ENCODE measurements at regions not wholly inside any gene's neighbourhood (a gene's known extent, or its start where the extent isn't known, plus 50 kb on each side); places are given as distances from the start of the nearest gene placed in this dataset.

DNA sequence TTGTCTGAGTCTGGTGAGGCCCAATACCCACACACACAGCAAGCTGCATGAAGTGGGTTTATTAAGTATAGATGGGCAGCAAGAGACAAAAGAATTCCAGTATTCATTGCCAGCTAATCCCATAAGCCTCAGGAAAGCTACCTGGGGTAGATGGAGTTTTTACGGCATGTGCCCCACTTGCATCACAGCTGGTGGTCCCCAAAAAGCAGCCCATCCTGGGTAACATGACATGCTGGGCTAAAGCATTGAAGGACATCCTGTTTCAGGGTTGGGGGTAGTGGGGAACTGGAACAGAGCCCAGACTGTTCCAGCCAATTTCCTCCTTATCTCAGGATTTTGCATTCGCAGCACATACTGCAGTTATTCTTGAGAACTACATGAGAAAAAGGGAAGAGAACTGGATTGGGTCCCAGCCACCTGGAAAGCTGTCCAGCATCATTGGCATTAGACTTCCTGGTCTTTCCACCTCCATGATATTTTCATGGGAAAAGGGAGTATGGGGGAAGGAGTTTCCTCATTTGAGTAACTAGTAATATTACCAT, 240.1 kb upstream of the MMADHC start:
- H3K36me3 ChIP-seq (ENCODE audit: control insufficient read depth in 2 of 2, insufficient read depth in 2 of 2, low read length in 2 of 2), result no peaks in the 10 kb centered on the region
- H3K4me1 ChIP-seq (ENCODE audit: control insufficient read depth in 2 of 2, insufficient read depth in 2 of 2, low read length in 2 of 2), result no peaks in the 10 kb centered on the region
- no peak overlapping the region for H3K27ac ChIP-seq (ENCODE audit: low read depth in 2 of 2, low read length in 2 of 2)
- H3K9ac ChIP-seq (ENCODE audit: low read depth in 1 of 2, low read length in 2 of 2), result no peak overlapping the region
- H3K9me3 ChIP-seq (ENCODE audit: control insufficient read depth in 2 of 2, low read length in 2 of 2), result no peaks in the 10 kb centered on the region
- H3K27me3 ChIP-seq (ENCODE audit: control insufficient read depth in 2 of 2, insufficient read depth in 2 of 2, low read length in 2 of 2), result no peaks in the 10 kb centered on the region
- no peak overlapping the region for H3K4me3 ChIP-seq (ENCODE audit: low read length in 2 of 2)

DNA sequence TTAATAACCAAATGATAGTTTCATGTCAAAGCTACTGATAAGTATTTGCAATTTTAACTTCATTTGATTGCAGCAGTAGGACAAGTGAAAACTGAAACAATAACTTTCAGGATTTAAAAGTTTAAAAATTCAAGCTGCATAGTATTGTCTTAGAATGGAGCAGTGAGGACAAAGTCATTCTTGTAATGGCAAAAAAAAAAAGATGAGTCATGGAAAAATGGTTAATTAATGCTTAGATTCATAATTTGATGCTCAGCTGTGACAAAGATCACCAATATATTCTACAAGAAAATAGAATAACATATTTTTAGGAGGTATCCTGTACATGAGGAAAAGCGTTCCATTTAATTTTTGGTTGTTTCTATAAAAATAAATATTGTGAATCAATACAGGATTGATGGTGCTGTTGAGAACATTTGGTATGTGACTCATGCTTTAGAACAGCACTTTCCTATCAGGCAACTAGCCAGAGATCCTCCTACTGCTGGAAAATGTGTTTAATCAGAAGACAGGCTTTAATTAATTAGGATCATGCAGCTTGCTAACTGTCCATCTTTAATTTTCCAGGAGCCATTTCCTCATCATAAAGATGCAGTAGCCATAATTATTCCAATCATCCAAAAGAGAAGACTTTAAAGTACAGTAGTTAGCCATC, 239.0 kb upstream of the MMADHC start:
- Histone ChIP-seq H3K4me3 (ENCODE audit: low read length in 2 of 2) (no peak overlapping the region), H3K9me3 (ENCODE audit: control insufficient read depth in 2 of 2, low read length in 2 of 2) (no peaks in the 10 kb centered on the region), H3K27me3 (ENCODE audit: control insufficient read depth in 2 of 2, insufficient read depth in 2 of 2, low read length in 2 of 2) (no peaks in the 10 kb centered on the region), H3K9ac (ENCODE audit: low read depth in 1 of 2, low read length in 2 of 2) (no peak overlapping the region), H3K27ac (ENCODE audit: low read depth in 2 of 2, low read length in 2 of 2) (no peak overlapping the region), H3K4me1 (ENCODE audit: control insufficient read depth in 2 of 2, insufficient read depth in 2 of 2, low read length in 2 of 2) (no peaks in the 10 kb centered on the region), H3K36me3 (ENCODE audit: control insufficient read depth in 2 of 2, insufficient read depth in 2 of 2, low read length in 2 of 2) (no peaks in the 10 kb centered on the region)

DNA sequence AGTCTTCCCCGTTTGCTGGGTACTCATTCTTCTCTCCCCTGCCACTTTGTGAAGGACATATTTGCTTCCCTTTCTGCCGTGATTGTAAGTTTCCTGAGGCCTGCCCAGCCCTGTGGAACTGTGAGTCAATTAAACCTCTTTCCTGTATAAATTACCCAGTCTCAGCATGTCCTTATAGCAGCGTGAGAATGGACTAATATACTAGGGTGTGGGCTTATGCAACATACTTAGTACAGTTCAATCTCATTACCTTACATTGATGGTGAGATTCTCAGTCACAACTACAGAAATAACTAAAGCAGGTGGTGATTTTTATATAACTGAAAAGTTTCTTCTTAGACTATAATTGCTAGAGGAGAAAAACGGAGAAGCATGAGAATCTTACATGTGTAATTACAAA, 237.9 kb upstream of the MMADHC start:
- Histone ChIP-seq H3K27ac (ENCODE audit: low read depth in 2 of 2, low read length in 2 of 2) (no peak overlapping the region), H3K36me3 (ENCODE audit: control insufficient read depth in 2 of 2, insufficient read depth in 2 of 2, low read length in 2 of 2) (no peaks in the 10 kb centered on the region), H3K9ac (ENCODE audit: low read depth in 1 of 2, low read length in 2 of 2) (no peak overlapping the region), H3K9me3 (ENCODE audit: control insufficient read depth in 2 of 2, low read length in 2 of 2) (no peaks in the 10 kb centered on the region), H3K27me3 (ENCODE audit: control insufficient read depth in 2 of 2, insufficient read depth in 2 of 2, low read length in 2 of 2) (no peaks in the 10 kb centered on the region), H3K4me3 (ENCODE audit: low read length in 2 of 2) (no peak overlapping the region), H3K4me1 (ENCODE audit: control insufficient read depth in 2 of 2, insufficient read depth in 2 of 2, low read length in 2 of 2) (no peaks in the 10 kb centered on the region)

DNA sequence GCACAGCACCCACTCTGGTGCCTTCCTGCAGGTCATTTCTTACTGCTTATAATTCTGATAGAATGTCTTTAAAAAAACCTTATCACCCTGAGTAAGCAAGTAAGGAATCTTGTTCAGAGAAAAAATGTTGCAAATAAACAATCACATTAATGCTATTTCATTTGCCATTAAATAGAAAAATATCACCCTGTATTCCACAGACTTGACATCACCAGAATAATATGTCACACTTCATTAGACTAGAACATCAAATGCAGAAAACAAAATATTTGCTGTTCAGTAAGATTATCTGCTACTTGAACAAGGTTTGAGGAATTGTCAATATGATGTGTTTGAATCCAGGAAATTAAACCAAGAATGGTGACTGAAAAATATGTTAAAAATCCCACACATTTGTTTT, 236.6 kb upstream of the MMADHC start:
- Histone ChIP-seq H3K27ac (ENCODE audit: low read depth in 2 of 2, low read length in 2 of 2) (no peak overlapping the region), H3K4me3 (ENCODE audit: low read length in 2 of 2) (no peak overlapping the region), H3K27me3 (ENCODE audit: control insufficient read depth in 2 of 2, insufficient read depth in 2 of 2, low read length in 2 of 2) (no peaks in the 10 kb centered on the region), H3K9me3 (ENCODE audit: control insufficient read depth in 2 of 2, low read length in 2 of 2) (no peaks in the 10 kb centered on the region), H3K9ac (ENCODE audit: low read depth in 1 of 2, low read length in 2 of 2) (no peak overlapping the region), H3K36me3 (ENCODE audit: control insufficient read depth in 2 of 2, insufficient read depth in 2 of 2, low read length in 2 of 2) (no peaks in the 10 kb centered on the region), H3K4me1 (ENCODE audit: control insufficient read depth in 2 of 2, insufficient read depth in 2 of 2, low read length in 2 of 2) (no peaks in the 10 kb centered on the region)

DNA sequence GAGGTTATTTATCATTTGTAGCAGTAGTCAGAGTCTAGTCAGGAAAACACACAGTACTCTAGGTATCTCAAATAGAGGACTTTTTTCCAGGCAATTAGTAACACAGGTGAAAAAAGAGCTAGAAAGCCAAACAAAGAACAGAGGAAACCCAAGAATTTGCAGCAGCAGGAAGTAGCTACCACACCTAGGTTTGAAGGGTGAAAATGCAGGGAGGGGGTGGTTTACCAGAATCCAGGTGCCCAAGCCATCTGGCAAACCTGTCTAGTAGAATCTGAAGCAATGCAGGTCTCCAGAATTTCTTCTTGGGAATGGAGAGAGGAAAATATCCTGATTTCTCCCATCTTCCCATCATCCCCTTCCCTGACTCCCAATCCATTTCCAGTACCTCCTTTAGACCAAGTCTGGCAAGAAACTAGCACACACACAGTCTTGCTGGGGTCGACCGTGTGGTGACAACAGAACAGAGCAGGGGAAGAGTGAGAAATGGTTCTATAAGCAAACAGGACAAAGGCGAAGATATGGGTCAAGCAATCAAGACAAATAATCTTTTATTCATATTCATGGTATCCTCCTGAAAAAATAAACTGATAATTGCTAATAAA, 231.9 kb upstream of the MMADHC start:
- H3K9me3 ChIP-seq (ENCODE audit: control insufficient read depth in 2 of 2, low read length in 2 of 2), result no peaks in the 10 kb centered on the region
- H3K4me1 ChIP-seq (ENCODE audit: control insufficient read depth in 2 of 2, insufficient read depth in 2 of 2, low read length in 2 of 2), result no peaks in the 10 kb centered on the region
- no peak overlapping the region for H3K9ac ChIP-seq (ENCODE audit: low read depth in 1 of 2, low read length in 2 of 2)
- no peak overlapping the region for H3K4me3 ChIP-seq (ENCODE audit: low read length in 2 of 2)
- H3K27ac ChIP-seq (ENCODE audit: low read depth in 2 of 2, low read length in 2 of 2), result no peak overlapping the region
- H3K36me3 ChIP-seq (ENCODE audit: control insufficient read depth in 2 of 2, insufficient read depth in 2 of 2, low read length in 2 of 2), result no peaks in the 10 kb centered on the region
- H3K27me3 ChIP-seq (ENCODE audit: control insufficient read depth in 2 of 2, insufficient read depth in 2 of 2, low read length in 2 of 2), result no peaks in the 10 kb centered on the region

DNA sequence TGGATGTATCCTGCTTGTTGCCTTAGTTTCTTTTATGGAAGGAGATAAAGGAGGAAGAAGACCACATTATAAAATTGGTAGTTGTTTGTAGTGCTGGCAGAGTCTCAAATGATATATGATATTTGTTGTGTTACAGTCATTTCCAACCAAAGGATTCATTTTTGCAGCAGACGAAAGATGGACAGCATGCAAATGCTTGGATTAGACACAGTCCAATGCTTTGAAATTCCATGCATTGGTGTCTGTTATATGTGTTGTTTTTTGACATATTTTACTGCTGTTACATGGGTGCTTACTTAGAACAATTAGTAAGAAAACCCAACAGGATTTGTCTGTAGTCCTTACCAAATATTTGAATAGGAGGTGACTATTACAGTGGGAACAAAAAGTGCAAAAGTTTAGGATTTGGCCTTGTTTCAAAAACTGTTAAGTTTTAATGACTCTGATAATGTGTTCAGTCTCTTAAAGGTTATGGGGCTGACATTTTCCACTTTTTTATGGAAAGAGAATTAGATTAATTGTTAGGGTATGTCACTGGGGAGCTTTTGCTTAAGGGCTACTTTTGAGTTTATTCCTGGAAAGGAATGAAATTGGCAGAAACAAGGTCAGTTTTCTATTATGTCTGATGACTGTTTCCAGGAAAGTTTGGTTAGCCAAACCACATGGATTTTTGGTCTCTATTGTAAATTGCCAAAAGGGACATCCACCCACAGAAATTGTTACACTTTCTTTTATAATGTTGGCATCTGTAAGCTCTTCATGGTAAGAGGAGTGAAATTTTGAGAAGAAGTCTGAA, 229.4 kb upstream of the MMADHC start:
- no peaks in the 10 kb centered on the region for H3K9me3 ChIP-seq (ENCODE audit: control insufficient read depth in 2 of 2, low read length in 2 of 2)
- H3K4me3 ChIP-seq (ENCODE audit: low read length in 2 of 2), result no peak overlapping the region
- no peaks in the 10 kb centered on the region for H3K27me3 ChIP-seq (ENCODE audit: control insufficient read depth in 2 of 2, insufficient read depth in 2 of 2, low read length in 2 of 2)
- no peak overlapping the region for H3K9ac ChIP-seq (ENCODE audit: low read depth in 1 of 2, low read length in 2 of 2)
- H3K36me3 ChIP-seq (ENCODE audit: control insufficient read depth in 2 of 2, insufficient read depth in 2 of 2, low read length in 2 of 2), result no peaks in the 10 kb centered on the region
- no peak overlapping the region for H3K27ac ChIP-seq (ENCODE audit: low read depth in 2 of 2, low read length in 2 of 2)
- H3K4me1 ChIP-seq (ENCODE audit: control insufficient read depth in 2 of 2, insufficient read depth in 2 of 2, low read length in 2 of 2), result no peaks in the 10 kb centered on the region

DNA sequence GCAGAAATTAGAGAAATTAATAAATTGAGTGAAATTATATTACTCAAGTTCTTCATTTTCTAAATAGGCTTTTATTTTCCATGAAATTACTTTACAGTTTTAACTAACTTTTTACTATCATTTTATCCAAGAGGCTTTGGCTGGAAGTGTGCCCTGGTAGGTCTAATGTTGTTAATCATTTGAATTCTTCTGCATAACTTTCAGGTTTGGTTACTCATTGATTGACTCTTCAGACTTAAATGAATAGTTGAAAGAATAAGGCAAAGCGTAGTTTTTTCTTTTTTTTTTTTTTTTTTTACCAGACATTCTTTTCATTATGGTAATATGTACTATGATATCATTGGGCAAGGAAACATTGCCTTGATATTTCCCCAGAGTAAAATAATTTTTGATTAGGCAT, 228.4 kb upstream of the MMADHC start:
- Histone ChIP-seq H3K27ac (ENCODE audit: low read depth in 2 of 2, low read length in 2 of 2) (no peak overlapping the region), H3K9ac (ENCODE audit: low read depth in 1 of 2, low read length in 2 of 2) (no peak overlapping the region), H3K36me3 (ENCODE audit: control insufficient read depth in 2 of 2, insufficient read depth in 2 of 2, low read length in 2 of 2) (no peaks in the 10 kb centered on the region), H3K9me3 (ENCODE audit: control insufficient read depth in 2 of 2, low read length in 2 of 2) (no peaks in the 10 kb centered on the region), H3K4me1 (ENCODE audit: control insufficient read depth in 2 of 2, insufficient read depth in 2 of 2, low read length in 2 of 2) (no peaks in the 10 kb centered on the region), H3K4me3 (ENCODE audit: low read length in 2 of 2) (no peak overlapping the region), H3K27me3 (ENCODE audit: control insufficient read depth in 2 of 2, insufficient read depth in 2 of 2, low read length in 2 of 2) (no peaks in the 10 kb centered on the region)

DNA sequence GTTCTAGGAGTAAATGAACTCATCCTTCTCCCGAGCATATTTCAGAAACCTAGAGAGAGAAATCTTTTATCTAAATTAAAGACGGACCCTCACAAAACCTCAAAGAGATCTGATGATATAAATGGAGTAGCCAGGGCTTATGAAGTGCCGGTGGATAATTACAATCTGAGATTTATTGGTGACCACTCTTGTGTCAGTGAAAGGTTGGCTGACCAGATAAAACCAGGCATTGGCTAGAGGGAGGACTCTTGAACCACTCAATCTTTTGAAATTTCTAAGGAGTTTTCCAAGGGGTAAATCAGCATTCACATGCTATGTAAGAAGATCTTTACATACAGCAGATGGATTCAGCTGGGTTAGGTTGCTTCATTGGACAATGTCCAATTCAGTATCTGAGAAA, 227.3 kb upstream of the MMADHC start:
- H3K27ac ChIP-seq (ENCODE audit: low read depth in 2 of 2, low read length in 2 of 2), result no peak overlapping the region
- H3K27me3 ChIP-seq (ENCODE audit: control insufficient read depth in 2 of 2, insufficient read depth in 2 of 2, low read length in 2 of 2), result no peaks in the 10 kb centered on the region
- no peaks in the 10 kb centered on the region for H3K4me1 ChIP-seq (ENCODE audit: control insufficient read depth in 2 of 2, insufficient read depth in 2 of 2, low read length in 2 of 2)
- no peaks in the 10 kb centered on the region for H3K9me3 ChIP-seq (ENCODE audit: control insufficient read depth in 2 of 2, low read length in 2 of 2)
- no peak overlapping the region for H3K4me3 ChIP-seq (ENCODE audit: low read length in 2 of 2)
- H3K36me3 ChIP-seq (ENCODE audit: control insufficient read depth in 2 of 2, insufficient read depth in 2 of 2, low read length in 2 of 2), result no peaks in the 10 kb centered on the region
- no peak overlapping the region for H3K9ac ChIP-seq (ENCODE audit: low read depth in 1 of 2, low read length in 2 of 2)

DNA sequence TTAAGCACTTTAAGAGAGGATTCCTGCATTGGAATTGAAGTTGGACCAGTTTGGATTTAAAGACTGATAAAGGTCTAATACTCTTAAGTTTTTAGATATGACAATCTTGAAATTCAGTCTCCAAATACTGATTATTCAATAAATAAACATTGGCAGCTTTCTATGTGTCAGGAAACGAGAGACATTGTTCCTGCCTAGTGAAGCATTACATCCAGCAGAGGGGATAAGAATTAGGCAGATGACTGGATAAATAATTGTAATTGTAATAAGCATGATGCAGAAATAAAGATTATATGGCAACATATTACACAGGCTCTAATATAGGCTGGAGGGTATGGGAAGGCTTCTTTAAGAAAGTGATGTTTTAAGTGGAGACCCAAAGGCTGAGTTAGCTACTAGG, 226.5 kb upstream of the MMADHC start:
- no peaks in the 10 kb centered on the region for H3K27me3 ChIP-seq (ENCODE audit: control insufficient read depth in 2 of 2, insufficient read depth in 2 of 2, low read length in 2 of 2)
- H3K4me1 ChIP-seq (ENCODE audit: control insufficient read depth in 2 of 2, insufficient read depth in 2 of 2, low read length in 2 of 2), result no peaks in the 10 kb centered on the region
- no peak overlapping the region for H3K4me3 ChIP-seq (ENCODE audit: low read length in 2 of 2)
- H3K27ac ChIP-seq (ENCODE audit: low read depth in 2 of 2, low read length in 2 of 2), result no peak overlapping the region
- H3K9me3 ChIP-seq (ENCODE audit: control insufficient read depth in 2 of 2, low read length in 2 of 2), result no peaks in the 10 kb centered on the region
- no peak overlapping the region for H3K9ac ChIP-seq (ENCODE audit: low read depth in 1 of 2, low read length in 2 of 2)
- H3K36me3 ChIP-seq (ENCODE audit: control insufficient read depth in 2 of 2, insufficient read depth in 2 of 2, low read length in 2 of 2), result no peaks in the 10 kb centered on the region

DNA sequence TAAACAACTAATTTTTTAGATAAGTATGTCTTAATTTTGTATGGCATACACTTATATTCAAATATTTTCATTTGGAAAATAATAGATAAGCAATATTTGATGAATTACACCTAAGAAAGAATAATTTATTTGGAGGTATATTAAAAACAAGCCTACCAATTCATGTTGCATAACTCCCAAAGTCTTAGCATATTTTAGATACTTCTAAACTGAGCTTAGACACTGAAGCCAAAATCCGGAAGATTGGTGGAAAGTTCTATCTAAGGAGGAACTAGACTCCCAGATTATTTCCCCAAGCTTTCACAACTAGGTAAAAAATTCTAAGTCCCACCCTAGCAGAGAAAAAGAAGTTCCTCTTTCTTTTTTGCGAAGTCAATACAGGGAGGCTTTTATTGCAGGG, 221.0 kb upstream of the MMADHC start:
- Histone ChIP-seq H3K4me1 (ENCODE audit: control insufficient read depth in 2 of 2, insufficient read depth in 2 of 2, low read length in 2 of 2) (no peaks in the 10 kb centered on the region), H3K9ac (ENCODE audit: low read depth in 1 of 2, low read length in 2 of 2) (no peak overlapping the region), H3K4me3 (ENCODE audit: low read length in 2 of 2) (no peak overlapping the region)

More for the DNA sequence above, 221.0 kb upstream of the MMADHC start:
- Histone ChIP-seq H3K36me3 (ENCODE audit: control insufficient read depth in 2 of 2, insufficient read depth in 2 of 2, low read length in 2 of 2) (no peaks in the 10 kb centered on the region), H3K9me3 (ENCODE audit: control insufficient read depth in 2 of 2, low read length in 2 of 2) (no peaks in the 10 kb centered on the region), H3K27ac (ENCODE audit: low read depth in 2 of 2, low read length in 2 of 2) (no peak overlapping the region), H3K27me3 (ENCODE audit: control insufficient read depth in 2 of 2, insufficient read depth in 2 of 2, low read length in 2 of 2) (no peaks in the 10 kb centered on the region)
